HG03175 (cell line): ENCODE measurements at regions not wholly inside any gene's neighbourhood (a gene's known extent, or its start where the extent isn't known, plus 50 kb on each side); places are given as distances from the start of the nearest gene placed in this dataset.

Experiments used
- ATAC-seq: cut with Tn5 transposase; IDR thresholded peaks from one replicate; pipeline ENCODE4 v1.9.1; 2021; ENCODE audit warnings: mild to moderate bottlenecking, moderate library complexity; ENCODE audit not compliant: unreplicated experiment

DNA sequence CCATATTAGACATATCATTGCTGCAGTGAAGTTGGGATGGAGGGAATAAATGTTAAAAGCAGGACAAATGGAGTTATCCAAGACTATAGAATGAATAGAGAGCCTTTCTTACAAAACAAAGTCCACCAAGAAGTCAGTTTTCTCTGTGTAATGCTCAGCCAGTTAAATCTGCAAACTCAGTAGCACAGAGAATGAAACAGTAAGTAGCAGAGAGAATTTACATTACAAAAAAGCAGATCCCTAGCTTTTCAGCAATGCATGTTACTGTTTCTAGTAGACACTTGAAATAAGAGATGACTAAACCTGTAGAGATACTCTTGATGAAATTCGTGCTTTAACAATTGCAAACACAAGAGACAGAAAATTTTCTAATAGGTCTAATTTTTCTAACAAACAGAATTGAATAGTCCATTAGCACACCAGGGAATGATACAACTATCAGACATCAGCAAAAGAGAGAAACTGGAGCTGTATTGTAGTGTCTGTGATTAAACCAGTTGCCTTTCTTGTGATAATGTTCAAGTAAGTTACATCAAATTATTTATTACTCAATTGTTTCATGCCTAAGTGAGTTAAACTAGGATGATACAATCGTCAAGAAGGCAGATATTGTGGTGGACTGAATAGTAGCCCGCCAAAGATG, 322.2 kb upstream of the DDX18 start:
- no peak for ATAC-seq

DNA sequence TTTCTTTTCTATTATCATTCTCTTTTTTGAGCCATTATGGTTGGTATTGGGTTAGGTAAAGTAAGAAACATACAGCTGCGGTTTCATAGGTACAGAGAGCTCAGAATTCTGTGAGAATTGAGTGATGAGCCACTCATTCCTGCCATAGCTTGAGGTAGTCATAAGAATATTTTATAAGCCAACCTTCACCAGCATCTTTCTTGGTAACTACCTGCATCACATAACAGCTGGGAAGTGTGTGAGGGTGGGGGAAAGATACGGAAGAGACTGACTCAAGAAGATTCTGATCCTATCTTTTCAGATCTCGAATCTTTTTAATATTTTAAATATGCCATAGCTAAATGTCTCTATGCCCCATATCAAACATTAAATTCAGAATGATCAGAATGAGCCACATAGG, 313.8 kb upstream of the DDX18 start:
- no peak for ATAC-seq

DNA sequence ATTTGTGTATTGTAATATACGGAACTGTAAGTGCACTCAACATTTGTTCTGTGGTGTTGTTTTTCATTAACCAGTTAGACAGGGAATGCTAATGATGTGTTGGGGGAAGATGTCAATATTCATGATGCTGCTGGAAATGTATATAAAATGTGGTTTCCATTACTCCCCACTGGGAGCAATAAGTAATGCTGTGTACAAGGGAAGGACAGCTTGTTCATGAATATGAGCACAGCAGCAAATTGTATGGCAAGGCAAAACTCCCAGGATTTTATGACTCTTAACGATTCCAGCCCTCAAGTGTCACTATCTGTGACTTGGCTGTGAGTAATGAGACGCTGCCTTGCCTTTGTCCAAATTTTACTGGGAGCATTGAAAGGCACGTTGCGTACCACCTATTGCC, 312.4 kb upstream of the DDX18 start:
- no peak for ATAC-seq

DNA sequence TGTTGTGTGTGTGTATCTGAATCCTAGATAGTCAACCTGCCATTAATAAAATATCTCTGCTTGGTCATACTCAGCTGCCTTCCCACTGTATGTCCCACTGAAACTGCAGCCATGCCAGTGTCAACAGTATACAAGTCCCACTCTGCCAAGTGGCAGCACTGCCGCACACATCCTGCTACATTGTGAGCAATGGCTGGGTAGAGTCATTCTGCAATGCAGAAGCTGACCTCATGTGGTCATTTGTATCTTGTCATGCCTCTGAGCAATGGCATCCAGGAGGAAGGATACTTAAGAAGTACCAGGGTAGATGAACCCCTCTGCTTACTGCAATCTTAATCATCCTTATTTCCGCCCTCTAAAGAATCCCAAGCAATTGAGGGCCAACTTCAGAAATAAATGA, 302.2 kb upstream of the DDX18 start:
- ATAC-seq, result no peak

DNA sequence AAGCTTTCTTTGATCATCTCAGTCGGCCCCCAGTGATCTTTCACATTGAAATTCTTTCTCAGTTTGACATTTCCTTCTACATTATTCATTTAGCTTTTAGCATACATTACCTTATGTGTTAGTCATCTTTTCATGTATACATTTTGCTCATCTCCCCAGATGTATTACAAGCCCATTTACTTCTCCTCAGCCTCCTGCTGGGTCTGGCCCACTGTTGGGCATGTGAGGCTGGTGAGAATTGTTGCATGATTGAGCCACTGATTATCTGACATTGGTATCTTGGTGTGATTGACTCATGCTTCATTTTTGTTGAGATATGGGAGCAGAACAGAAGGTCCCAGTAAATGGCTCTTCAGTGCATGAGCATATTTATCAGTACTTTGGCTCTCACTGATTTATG, 300.1 kb upstream of the DDX18 start:
- no peak for ATAC-seq

DNA sequence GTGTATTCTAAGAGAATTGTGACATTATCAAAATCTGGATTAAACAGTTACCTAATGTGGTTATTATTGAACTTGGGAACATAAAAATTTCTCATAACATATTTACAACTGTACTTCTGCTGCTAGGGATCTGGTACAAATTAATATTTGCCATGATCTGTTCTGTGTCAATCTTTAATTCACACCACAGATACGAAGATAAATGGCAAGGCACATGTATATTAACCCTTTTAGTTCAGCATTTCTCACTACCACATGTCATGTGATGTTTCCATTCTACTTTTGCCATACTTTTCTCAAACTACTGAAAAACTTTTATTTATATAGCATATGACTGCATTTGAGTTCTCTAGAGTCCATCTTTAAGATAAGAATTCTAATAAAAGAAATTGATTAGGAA, 295.3 kb upstream of the DDX18 start:
- ATAC-seq, result no peak

DNA sequence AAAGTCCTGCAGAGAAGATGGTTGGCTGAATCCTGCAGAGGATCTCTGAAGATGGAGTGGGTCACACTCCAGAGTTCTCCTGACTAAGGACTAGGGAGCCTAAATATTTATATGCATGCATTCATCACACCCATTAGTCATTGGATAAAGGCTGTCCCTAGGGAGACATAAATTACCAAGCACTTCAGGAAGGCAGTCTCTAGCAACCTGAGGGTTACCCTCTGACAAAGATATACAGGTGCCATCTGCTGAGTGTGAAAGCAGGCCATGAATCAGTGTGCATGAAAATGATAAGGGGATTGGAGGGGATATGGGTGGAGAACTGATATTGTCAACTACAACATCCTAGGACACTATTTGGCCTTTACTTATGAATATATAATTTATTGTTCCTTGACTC, 294.8 kb upstream of the DDX18 start:
- ATAC-seq, result no peak

DNA sequence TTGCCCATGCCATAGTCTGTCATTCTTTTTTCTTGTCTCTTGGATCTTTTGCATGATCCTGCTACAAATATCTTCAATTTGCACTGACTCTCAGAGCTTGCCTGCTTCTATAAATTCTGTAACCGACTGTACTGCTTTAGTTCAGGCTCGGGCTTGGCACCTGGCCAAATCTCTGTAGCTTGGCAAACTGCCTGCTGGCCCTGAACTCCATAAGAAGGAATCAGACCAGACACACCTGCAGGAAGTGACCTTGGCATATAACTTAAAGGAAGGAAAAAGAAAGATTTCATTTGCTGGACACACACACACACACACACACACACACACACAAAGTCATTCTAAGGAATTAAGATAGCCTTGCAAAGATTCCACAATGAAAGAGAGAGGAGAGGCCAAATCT, 291.2 kb upstream of the DDX18 start:
- no peak for ATAC-seq

DNA sequence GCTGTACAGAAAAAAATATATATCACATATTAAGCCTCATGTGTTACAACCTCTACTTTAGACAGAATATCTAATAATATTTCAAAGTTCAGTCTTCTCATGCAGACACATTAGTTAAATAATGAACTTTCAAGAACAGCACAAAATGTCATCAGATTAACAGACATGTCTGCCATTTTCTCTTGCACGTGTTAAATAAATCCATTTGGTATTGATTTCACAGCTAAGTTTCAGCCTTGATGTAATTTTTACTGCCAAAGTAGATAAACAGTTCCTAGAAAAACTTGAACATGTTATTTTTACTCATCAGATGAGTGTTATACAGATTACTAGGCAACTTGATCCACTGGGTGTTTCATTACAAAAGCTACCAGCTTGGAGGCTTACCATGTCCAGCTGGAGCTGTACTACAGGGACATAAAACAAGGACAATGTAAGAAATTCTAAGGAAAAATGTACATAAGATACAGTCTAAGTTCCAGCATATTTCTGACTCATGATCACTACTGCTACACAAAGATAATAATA, 290.7 kb upstream of the DDX18 start:
- ATAC-seq, result no peak

DNA sequence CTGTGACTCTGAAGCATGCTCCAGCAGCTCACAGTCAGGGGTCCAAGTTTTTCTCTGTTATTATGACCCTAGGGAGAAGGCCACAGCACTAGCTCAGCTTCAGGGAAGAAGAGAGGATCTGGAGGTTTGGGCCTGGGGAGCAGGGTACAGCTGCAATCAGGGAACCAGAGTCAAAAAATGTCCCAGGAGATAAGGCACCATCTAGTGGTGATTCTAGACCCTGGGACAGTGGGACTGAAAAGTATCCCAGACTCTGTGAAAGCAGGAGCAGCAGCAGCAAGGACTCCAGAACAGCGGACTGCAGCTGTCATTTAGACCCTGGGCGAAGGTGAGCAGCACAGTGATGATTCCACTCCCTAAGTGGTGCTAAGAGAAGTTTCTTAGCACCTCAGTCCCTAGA, 278.4 kb upstream of the DDX18 start:
- no peak for ATAC-seq

DNA sequence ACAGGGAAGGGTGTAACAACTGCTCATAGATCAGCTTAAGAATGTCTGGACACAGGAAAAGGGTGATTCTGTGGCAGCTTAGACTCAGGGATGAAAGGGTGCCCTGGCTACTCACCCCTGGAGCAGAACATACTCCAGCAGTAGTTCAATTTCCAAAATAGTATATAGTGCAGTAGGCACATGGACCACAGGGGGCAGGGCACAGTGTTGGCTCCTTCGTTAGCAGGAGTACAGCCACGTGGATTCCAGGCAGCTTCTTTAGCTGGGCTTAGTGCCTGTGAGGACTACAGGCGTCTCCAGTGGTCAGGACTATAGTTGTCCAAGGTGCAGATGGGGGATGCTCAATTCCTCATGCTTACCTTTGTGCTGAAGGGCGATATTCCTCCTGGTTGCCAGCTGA, 277.5 kb upstream of the DDX18 start:
- ATAC-seq, result no peak

DNA sequence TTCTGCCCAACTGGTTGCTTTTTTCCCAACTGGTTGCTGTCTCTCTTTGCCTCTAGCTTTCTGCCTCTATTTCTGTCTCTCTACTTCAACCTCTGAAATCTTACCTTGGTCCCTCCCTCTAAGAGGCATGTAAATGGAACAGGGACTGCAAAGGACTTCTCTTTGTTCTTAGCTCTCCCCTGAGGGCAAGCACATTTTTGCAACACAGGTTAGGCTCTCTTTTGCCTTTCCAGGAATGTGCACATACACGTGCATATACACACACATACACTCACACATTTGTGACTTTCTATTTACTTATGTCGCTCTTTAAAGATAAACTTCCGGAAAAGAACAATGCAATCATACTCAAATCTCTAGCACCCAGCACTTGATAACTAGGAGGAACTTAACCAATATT, 262.6 kb upstream of the DDX18 start:
- ATAC-seq, result no peak

DNA sequence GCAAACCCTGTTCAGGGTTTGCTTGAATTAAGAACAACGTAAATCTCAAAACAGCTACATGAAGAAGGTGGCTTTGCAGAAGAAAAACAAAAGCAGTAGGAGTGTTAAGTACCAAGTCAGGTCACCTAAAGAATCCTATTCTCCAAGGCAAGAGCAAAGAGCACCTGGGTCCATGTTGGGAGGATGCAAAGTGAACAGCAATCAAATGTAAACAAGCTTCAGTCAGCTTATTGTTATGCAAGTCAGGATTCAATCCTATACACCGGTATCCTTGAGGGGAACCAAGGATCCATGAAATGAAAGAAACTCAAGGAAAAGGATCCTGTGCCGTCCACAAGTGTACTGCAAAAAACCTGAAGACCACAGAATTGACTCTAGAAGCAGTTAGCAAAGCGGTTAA, 261.0 kb upstream of the DDX18 start:
- ATAC-seq, result no peak

DNA sequence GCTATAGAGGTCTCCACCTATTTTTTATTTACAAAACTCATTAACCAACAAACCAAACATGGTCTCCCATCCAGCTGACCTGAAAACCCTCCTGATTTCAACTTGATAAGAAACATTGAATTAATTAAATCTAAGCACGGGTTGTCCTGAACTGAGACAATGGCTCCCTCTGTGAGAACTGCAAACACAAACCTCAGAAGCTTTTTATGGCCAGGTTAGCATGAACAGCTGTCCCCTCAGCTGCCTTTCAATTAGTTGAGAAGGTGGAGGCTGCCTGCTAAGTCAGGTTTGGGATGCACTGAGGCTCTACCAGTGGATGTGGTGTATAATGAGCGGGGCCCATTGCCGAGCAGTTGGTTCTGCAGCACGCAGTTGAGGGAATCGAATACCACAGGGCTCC, 258.5 kb upstream of the DDX18 start:
- ATAC-seq, result no peak

DNA sequence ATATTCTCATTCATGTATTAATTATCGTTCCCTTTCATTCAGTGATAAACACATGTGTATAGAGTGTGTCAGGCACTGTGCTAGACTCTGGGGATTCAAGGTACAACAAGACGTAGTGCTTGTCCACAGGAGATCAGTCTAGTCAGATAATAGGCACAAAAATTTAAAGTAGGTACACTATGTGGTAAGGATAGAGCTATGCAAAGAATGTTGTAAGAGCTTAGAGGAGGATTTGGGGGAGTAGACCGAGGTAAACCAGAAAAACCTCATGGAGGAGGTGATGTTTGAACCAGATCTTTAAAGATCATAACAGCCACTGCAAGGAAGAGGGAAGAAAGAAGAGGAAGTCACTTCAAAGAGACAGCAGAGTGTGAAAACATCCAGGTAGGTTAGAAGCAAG, 256.9 kb upstream of the DDX18 start:
- ATAC-seq, result no peak

DNA sequence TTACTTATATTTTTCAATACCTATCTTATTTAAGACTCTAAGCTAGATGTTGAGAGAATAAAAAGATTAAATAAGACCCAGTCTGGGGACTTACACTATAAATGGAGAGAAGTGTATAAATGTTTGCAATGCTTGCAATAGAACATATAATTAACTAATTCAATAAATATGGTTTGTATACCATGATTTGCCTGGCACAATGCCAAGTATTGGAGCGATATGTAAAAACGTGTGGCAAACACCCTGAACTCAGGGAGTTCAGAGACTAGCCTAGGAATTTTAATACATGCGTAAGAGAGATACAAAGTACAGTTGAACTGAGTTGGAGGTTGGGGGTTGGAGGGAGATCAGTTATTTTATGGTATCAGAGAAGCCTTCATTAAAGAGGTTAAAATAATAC, 251.8 kb upstream of the DDX18 start:
- ATAC-seq, result no peak

DNA sequence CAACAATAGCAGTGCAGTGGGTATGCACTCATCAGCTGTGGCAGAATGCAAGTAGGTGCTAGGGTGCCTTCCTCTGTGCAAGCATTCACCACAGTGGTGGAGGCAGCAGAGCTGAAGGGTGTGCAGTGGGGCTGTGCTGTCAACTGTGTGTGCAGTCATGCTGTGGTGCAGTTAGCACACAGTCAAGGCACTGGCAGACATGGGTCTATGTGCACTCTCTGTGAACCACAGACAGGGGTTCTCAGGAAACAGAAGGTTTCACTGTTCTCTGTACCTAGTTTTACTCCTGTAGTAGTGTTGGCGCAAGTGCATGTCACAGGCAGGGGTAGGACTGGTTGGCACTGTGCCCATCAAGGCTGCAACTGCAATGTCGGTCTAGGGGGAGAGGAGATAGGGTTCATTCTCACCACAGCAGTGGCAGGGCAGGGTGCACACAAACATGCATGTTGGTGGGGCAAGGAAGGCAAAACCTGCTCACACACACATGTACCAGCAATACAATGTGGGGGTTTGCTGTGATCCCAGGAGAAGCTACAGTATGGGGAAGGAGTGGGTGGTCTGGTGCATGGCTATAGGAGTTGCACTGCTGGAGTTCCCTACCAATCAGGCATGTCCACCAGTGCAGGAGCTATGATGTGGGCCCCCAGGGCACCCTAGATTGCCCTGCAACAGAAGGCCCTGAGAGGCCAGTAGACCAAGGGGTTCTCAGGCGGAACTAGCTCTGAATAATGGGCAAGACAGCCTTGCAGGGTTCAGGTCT, 242.7 kb upstream of the DDX18 start:
- ATAC-seq, result no peak

DNA sequence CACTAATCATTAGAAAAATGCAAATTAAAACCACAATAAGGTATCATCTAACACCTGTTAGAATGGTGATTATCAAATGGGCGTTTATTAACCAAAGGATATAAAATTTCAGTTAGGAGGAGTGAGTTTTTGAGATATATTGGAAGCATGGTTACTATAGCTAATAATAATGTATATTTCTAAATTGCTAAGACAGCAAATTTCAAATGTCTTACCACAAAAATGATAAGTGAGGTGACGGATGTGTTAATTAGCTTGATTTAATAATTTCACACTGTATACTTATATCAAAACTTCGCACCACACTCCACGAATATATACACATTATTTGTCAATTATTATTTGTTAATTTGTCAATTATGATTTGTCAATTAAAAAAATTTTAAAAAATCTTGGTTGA, 227.2 kb upstream of the DDX18 start:
- ATAC-seq, result no peak

DNA sequence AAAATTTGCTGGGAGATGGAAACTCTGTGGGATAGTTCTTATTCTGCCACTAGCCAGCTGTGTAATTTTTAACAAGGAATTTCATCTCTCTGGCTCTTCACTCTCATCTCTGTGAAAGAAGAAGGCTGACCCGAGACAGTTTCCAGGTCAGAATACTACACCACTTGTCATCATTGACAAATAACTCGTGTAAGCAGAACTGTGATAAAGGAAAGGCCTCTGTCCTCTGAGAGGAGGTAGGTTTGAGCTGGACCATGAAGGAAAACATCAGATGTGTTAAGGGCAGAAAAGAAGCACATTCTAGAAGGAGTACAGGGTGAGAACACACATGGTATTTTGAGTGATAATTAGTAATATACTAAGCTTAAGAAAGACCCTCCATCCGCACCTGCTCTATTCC, 211.4 kb upstream of the DDX18 start:
- no peak for ATAC-seq

DNA sequence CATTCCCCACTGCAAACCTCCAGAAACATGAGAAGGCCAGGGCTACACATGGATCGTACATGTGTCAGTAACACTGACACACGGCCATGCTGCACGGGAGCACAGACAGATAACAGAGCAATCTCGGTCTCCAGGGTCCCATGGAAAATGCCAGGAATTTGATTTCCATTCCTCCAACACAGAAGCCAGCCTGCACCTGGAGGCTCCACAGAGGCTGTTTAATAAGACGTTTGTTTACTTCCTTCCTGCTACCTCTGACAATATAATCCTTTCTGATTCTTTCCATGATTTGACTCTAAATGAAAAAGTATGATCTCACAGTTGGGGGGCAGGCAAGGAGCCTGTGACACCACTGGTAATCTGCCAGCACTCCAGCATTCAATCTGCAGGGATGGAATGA, 210.9 kb upstream of the DDX18 start:
- no peak for ATAC-seq

DNA sequence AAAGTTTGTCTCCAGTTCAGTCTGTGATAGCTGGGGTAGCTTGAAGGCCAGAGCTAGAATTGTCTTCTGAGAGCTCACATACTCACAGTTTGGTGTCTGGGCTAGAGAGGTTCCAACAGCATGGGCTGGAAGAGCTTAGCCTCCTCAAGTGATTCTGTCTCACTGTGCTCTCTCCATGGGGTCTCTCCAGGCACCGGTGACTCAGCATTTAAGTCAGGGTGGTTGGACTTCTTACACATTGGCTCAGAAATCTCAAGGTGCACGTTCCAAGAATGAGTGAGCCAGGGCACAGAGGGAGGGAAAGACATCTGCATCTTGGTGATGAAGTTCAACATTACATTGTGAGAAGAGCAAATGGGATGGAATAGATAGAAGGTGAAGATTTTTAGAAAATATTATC, 207.3 kb upstream of the DDX18 start:
- no peak for ATAC-seq

DNA sequence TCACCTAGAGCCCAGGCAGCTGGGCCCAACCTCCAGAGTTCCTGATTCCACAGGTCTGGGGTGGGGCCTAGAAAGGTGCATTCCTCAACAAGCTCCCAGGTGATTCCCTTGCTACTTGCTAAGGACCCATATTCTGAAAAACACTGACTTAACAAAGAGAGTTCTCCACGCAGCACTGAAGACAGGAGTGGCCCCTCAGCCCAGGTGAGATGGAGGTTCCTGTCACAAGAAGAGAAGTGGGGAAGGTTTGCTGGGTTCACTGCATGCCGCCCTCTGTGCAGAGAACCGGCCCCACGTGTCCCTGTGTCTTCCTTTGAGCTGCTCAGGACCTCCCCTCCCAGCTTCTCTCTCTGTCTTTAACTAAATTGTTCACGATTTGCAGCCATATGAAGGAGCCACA, 201.4 kb upstream of the DDX18 start:
- no peak for ATAC-seq

DNA sequence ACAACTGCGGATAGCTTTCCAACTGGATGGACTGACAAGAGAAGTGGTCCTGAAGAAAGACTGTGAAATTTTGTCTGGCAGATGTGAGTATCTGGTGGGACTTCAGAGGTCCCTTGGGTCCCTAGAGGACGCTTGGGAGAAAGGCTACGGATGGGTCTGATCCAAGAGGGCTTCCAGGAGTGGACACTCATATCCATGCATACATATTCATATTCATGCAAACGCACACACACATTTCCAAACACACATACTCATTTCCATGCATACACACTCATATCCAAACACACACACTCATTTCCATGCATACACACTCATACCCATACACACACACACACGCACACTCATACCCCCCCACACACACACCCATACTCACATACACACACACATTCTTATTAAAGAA, 200.2 kb upstream of the DDX18 start:
- ATAC-seq, result no peak
